GM21526 (cell line): ENCODE measurements at regions not wholly inside any gene's neighbourhood (a gene's known extent, or its start where the extent isn't known, plus 50 kb on each side); places are given as distances from the start of the nearest gene placed in this dataset.

Source experiments
- ATAC-seq: cut with Tn5 transposase; IDR thresholded peaks from one replicate; pipeline ENCODE4 v1.9.1; 2021; ENCODE audit warnings: moderate library complexity; ENCODE audit not compliant: unreplicated experiment, low FRiP score

GRCh38 chr10:113219446-113219845, 269.4 kb downstream of the TCF7L2 start:
- ATAC-seq = no peak

DNA sequence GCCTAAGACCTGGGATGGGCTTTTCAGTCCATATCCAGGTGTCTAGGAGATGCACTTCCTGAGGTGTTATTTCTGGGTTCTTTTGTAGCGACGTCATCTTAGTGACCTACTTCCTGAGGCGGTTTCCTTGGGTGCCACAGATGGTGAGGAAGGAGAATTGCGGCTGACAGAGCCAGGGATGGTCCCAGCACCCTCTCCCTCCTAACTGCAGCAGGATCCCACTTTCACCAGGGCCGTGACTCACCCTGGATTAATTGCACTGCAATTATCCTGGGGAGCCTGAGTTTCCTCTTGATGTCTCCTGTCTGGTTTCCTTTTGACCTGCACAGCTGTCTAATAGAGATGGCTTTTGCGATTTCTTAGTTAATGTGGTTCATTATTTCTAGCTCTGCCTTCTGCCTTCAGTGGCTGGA, 271.7 kb downstream of the TCF7L2 start:
- ATAC-seq = no peak

DNA sequence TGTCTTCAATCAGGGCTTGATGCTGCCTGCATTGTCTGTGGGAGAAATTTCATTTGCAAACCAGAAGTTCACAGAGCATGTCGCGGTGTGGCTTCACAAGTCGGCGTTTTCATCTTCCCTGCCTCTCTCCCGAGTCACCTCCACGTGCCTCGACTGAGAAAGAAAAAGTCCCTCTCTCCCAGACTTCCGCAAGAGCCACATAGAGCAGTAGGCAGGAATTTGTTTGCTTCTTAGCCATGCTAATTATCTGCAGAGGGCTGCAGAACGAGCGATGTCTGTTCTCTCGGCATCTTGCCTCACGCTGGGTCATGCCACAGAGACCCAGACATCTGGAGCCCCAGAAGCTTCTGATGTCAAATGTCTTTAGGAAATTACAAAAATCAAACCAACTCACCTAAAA, 272.2 kb downstream of the TCF7L2 start:
- ATAC-seq = no peak

GRCh38 chr10:113225364-113225763, 275.3 kb downstream of the TCF7L2 start:
- no peak for ATAC-seq

DNA sequence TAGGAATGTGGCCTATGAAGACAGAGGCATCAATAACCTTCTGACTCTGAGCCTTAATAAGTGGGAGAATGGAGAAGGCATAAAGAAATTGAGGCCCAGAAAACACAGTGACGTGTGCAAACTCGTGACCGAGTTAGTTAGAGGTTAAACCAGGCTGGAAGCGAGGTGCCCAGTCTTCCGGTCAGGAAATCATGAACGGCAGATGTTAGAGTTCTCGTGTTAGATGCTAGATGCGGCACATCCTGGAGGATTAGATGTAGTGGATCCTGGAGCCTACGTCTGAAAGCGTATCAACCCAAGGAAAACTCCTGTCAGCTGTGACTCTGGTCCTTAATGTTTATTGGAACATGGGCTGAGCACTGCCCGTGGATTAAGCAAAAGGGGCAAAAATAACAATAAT, 275.9 kb downstream of the TCF7L2 start:
- no peak for ATAC-seq

GRCh38 chr10:113226399-113226798, 276.4 kb downstream of the TCF7L2 start:
- ATAC-seq = no peak

GRCh38 chr10:113226831-113227445, 276.9 kb downstream of the TCF7L2 start:
- ATAC-seq = no peak

- no peak for ATAC-seq
Measured at GRCh38 chr10:113228530-113228929, 278.5 kb downstream of the TCF7L2 start.

DNA sequence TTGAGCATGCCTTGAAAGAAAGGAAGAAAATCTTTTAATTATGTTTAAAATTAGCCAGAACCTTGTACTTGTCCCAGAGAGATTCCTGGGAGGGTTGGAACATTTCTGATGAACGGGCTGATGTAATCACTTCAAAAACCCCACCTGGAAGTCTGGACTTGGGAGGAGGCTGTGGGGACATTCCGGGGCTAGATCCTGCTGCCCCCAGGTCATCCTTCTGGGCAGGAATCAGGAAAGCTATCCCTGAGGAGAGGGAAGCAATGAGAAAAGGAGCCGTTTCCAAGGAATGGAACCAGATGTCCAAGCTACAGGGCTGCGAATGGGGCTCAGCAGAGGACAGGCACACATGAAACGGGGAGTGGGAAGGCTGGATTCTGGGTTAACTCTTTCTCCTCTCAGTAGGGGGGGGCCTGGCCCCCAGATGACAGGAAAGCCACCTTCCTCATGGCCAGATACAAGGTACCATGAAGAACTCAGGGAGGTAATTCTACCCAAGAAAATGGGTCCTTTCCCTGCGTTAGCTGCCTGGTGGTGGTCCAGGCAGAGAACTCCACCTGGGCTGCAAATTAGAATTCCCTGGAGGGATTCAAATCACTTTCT, 280.1 kb downstream of the TCF7L2 start:
- ATAC-seq = no peak

GRCh38 chr10:113232928-113233511, 283.0 kb downstream of the TCF7L2 start:
- ATAC-seq = peak; percentile 87

GRCh38 chr10:113234481-113234880, 284.4 kb downstream of the TCF7L2 start:
- ATAC-seq = no peak

DNA sequence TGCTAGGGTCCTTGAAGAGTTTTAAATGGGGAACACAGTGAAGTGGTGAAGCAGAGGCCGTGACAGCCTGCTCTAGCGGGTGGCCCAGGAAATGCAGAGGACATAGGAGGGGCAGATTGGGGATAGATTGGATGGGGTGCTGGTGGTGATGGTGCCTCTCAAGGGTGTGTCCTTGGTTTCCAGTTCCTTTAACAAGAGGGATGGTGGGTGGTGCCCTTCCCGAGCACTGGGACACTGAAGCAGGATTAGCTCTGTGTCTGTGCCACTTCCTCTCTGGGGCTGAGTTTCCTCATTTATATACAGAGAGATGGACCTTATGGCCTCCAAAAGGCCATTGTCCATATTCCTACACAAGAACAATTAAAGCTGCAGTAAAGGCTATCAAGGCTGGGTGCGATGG, 285.5 kb downstream of the TCF7L2 start:
- no peak for ATAC-seq

DNA sequence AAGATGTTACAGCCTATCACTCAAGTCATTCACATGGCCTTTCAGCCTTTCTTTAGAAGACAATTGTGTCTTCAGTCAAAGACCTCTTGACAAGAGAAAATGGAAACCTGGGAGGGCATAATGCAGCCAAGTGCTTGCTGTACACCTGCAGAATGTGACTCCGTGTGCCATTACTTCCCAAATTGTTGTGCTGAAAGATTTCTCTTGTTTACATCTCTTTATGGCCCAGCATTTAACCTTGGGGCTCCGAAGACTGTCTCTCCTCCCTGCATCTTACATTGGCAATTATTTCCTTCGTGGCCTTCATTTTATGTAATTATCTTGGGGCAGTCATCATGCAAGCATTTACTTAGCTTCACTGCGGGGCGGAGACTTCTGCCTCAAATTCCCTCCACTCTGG, 287.0 kb downstream of the TCF7L2 start:
- ATAC-seq = no peak

GRCh38 chr10:113239566-113240350, 289.7 kb downstream of the TCF7L2 start:
- no peak for ATAC-seq

DNA sequence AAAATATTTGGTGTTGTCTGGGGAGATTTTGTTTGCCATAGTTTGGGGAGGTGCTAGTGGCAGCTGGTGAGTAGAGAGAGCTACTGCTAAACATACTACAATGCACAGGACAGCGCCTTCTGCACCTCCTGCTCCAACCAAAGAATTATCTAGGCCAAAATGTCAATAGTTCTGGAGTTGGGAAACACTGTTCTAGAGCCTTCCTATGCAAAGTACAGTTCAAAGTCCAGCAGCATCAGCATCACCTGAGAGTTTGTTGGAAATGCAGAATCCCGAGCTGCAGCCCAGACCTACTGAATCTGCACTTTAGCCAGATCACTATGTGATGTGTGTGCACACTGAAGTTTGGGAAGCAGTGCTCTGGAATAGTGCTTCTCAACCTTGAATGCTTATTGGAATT, 290.7 kb downstream of the TCF7L2 start:
- ATAC-seq = no peak

DNA sequence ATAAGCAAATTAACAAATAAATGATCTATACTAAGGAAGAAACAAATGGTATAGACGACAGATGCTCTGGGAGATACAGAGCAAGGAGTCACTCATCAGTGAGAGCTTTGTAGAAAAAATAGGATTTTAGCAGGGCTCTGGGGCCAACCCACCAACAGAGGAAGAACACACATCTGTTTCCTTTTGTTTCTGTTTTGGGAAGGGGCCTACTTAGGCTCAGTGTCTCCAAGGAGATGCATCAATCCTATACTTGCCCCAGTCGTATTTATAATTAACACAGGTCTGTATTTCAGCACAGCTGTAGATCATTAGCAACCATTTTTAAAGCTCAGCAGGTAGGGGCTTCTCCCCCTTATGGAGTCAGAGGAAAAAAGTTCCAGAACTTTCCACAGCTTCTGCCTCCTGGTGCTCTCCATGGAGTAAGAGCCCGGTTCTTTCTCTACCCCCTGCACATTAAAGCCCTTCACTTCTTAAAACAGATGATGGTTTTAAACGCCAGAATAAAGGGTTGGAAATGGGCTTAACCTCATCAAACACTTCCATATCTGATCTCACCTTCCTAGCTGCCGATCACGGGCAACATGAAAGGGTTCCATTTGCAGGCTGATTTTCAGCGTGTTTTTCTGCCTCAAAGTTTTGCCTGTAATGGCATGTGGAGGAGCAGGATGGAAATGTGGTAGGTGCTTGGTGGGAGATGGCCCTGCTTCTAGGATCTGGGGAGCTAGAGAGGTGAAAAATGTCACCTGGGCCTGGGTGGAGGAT, 291.7 kb downstream of the TCF7L2 start:
- ATAC-seq = no peak

DNA sequence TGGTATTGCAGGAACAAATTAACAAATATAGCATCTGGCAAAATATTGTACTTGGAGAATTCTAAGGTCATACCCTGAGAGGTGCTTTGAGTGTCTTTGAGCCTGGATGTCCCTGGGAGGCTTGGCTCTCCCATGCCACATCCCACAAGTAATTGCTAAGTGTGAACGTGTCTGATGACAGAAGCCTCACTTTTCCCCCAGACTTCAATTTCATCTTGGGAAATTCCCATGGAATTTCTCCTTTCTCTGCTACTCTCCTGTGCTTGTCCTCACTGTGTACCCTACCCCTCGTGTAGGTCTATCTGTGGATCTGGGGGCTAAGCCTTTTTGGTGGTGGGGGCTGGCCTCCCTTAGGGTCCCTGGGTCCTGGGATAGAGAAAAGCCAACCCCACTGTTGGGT, 293.3 kb downstream of the TCF7L2 start:
- no peak for ATAC-seq

DNA sequence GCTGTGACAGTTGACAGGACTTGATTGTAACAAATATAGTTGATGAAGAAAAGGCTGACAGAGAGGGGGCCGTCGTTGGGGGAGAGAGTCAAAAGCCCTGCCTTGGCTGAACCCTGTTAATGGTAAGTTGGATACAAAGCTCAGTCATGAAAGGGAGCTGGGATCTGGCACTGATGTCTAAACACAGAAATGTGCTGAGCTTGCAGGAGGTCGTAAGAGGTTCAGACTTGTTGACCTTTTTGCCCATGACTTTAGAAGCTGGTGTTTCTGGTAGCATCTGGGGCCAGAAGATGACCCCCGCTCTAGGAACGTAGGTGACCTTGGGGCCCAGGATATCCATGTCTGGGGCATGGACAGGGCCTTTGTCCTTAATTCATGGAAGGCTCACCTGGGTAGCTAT, 294.7 kb downstream of the TCF7L2 start:
- no peak for ATAC-seq

DNA sequence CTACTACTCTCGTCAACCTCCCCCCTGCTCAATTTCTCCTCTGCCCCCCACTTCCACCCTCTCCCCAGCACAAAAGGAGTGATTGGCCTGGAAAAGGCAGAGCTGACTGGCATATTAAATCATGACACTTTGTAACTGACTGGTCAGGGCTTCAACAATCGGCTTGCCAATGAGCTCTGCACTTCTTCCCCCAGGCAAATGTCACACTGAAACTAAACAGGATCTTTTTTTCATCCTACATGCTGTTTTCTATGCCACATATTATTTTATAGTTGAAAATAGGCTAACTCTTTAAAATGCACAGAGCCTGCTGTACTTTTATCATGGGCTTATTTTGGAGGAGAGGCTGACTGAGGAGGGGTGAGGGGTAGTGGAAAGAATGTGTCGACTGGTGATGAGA, 295.2 kb downstream of the TCF7L2 start:
- no peak for ATAC-seq

- no peak for ATAC-seq
Measured at GRCh38 chr10:113247050-113247449, 297.0 kb downstream of the TCF7L2 start.
